ENCODE measurements at regions not wholly inside any gene's neighbourhood (a gene's known extent, or its start where the extent isn't known, plus 50 kb on each side); places are given as distances from the start of the nearest gene placed in this dataset.

DNA sequence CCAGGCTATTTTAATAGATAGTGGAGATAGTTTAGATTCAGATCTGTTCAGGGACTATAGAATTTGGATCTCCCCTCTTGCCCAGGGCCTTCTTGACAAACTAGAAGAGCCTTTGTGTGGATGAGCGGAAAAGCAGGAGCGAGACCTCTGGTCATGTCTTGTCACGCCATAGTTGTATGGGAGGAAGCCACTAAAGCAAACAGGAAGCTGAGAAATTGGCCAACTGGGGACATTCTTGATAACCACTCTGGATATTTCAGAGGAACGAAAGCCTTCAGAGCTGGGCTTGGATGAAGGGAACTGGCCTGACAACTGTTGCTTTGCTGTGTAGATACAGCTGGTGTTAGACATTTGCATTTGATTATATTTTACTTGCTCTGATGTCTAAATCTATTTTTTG is 54.1 kb upstream of the EXOC2 start:
- H3K4me1 ChIP-seq (ENCODE audit: control insufficient read depth, low read depth, low read length), result no peaks in the 10 kb centered on the region
- no peak overlapping the region for H3K4me3 ChIP-seq (ENCODE audit: low read length)
- H3K9ac ChIP-seq (ENCODE audit: low read length), result no peak overlapping the region
- no peak overlapping the region for H3K27ac ChIP-seq (ENCODE audit: low read length)
- H3K9me3 ChIP-seq (ENCODE audit: control insufficient read depth, low read depth, low read length), result no peaks in the 10 kb centered on the region
- H3K36me3 ChIP-seq (ENCODE audit: control insufficient read depth, low read depth, low read length), result no peaks in the 10 kb centered on the region
- no peaks in the 10 kb centered on the region for H3K27me3 ChIP-seq (ENCODE audit: control insufficient read depth, insufficient read depth, low read length)

DNA sequence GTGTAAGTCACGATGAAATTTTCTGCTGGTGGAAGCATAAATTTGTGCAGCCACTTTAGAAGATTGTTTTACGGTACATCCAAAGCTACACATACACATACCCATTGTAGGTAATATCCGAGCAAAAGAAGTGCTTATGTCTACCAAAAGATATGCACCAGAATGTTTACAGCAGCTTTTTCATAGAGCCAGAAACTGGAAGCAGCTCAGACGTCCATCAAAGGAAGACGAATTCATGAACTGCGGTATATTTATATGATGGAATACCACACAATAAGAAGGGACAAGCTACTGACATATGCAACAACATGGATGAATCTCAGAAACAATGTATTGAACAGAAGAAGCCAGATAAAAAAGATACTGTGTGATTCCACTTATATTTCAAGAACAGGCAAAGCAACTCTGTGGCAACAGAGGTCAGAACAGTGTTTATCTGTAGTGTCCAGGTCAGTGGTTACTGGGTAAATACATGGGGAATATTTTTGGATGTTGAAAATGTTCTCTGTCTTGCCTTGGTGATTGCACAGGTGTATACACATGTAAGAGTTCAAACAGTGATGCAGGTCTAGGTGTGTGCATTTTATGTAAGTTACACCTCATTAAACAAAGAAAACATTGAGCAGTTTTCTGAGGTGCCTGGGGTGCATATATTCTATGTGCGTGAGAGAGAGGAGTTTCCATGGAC is 51.9 kb upstream of the EXOC2 start:
- Histone ChIP-seq H3K4me1 (ENCODE audit: control insufficient read depth, low read depth, low read length) (no peaks in the 10 kb centered on the region), H3K4me3 (ENCODE audit: low read length) (no peak overlapping the region), H3K27me3 (ENCODE audit: control insufficient read depth, insufficient read depth, low read length) (no peaks in the 10 kb centered on the region), H3K36me3 (ENCODE audit: control insufficient read depth, low read depth, low read length) (no peaks in the 10 kb centered on the region), H3K27ac (ENCODE audit: low read length) (no peak overlapping the region), H3K9ac (ENCODE audit: low read length) (no peak overlapping the region), H3K9me3 (ENCODE audit: control insufficient read depth, low read depth, low read length) (no peaks in the 10 kb centered on the region)

DNA sequence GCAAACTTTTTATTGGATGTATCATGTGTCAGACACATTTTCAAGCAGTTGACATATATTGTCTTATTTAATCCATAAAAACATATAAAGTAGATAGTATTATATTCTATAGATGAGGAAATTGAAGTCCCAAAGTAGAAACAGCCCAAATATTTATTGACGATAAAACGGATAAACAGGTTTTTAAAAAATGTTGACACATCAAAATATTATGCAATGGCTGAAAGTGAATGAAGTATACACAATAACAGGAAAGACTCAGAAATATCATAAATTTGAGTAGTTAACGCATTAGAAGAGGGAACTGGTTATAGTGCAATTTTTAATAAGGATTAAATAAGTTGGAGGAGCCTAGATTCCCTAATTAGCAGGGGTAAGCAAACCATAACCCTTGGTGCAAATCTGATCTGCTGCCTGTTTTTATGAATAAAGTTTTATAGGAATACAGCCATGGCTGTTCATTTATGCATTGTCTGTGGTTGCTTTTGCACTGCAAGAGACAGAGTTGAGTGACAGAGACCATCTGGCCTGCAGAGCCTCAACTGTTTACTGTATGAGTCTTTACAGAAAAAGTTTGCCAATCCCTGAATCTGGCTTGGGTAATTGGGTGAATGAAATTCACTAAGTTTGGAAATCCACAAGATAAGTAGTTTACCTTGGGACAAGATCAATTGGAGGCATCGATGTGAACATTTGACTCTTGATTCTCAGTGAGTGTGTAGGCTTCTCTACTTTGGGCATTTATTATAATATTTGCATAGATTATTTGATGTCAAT is 50.6 kb upstream of the EXOC2 start:
- Histone ChIP-seq H3K9ac (ENCODE audit: low read length) (no peak overlapping the region), H3K36me3 (ENCODE audit: control insufficient read depth, low read depth, low read length) (no peaks in the 10 kb centered on the region), H3K9me3 (ENCODE audit: control insufficient read depth, low read depth, low read length) (no peaks in the 10 kb centered on the region), H3K27me3 (ENCODE audit: control insufficient read depth, insufficient read depth, low read length) (no peaks in the 10 kb centered on the region), H3K4me3 (ENCODE audit: low read length) (no peak overlapping the region), H3K27ac (ENCODE audit: low read length) (no peak overlapping the region), H3K4me1 (ENCODE audit: control insufficient read depth, low read depth, low read length) (no peaks in the 10 kb centered on the region)

All from iPS-18a (cell line).